ENCODE measurements at regions not wholly inside any gene's neighbourhood (a gene's known extent, or its start where the extent isn't known, plus 50 kb on each side); places are given as distances from the start of the nearest gene placed in this dataset.

- 0% methylated on average over 2 of the region's 2 CpGs for WGBS (ENCODE audit: insufficient coverage, low coverage, missing lambda C conversion rate)
- Histone ChIP-seq H3K9me3 (replicated peaks; ENCODE audit: control insufficient read depth, insufficient read depth, low read depth, low read length) (no peaks in the 10 kb centered on the region), H3K9me1 (ENCODE audit: control insufficient read depth, insufficient read depth, low read length) (no peaks in the 10 kb centered on the region), H3K79me2 (ENCODE audit: control insufficient read depth, insufficient read depth, low read length) (no peaks in the 10 kb centered on the region), H3K27me3 (ENCODE audit: control insufficient read depth in 2 of 2, insufficient read depth in 2 of 2, low read length in 2 of 2) (no peaks in the 10 kb centered on the region), H3K27ac (ENCODE audit: extremely low read depth, low read depth, low read length) (no peak overlapping the region), H3K4me2 (ENCODE audit: insufficient read depth, low read length) (no peak overlapping the region), H3K4me3 (no peak overlapping the region), H3K9ac (ENCODE audit: insufficient read depth in 1 of 2, low read depth in 2 of 2, low read length in 2 of 2) (no peak overlapping the region), H3K36me3 (ENCODE audit: control insufficient read depth, insufficient read depth, low read length) (no peaks in the 10 kb centered on the region), H4K20me1 (replicated peaks; ENCODE audit: control insufficient read depth, insufficient read depth, low read length) (no peaks in the 10 kb centered on the region), H3K4me1 (replicated peaks in 1 of 2; ENCODE audit: control insufficient read depth in 2 of 2, insufficient read depth in 2 of 2, low read length in 2 of 2) (no peaks in the 10 kb centered on the region), H2AFZ (ENCODE audit: low read depth, low read length) (no peak overlapping the region)
- in situ Hi-C loops (cut with MboI), result no loop called here
- ChIA-PET CTCF (ENCODE audit: low intra/inter-chr PET ratio) (no interaction called here), POLR2A (no interaction called here)
- FAIRE-seq (no peak), ATAC-seq (no peak), DNase-seq (ENCODE audit: extremely low read depth in 1 of 4, low spot score in 3 of 4) (no peak)
- TF ChIP-seq COPS2 (conservative IDR thresholded peaks at IDR 0.05) (no peak), MEIS2 (IDR thresholded peaks at IDR 0.05; ENCODE audit: partially characterized antibody) (no peak), ZBED1 (IDR thresholded peaks at IDR 0.05) (no peak), BACH1 (tag; IDR thresholded peaks at IDR 0.05) (no peak), NFE2 (IDR thresholded peaks at IDR 0.05; ENCODE audit: low read depth) (no peak), RBM34 (IDR thresholded peaks at IDR 0.05; ENCODE audit: borderline replicate concordance, insufficient read depth, low read length) (no peak), BRCA1 (IDR thresholded peaks at IDR 0.05) (no peak), BRCA1 (CRISPR knock-in tag; IDR thresholded peaks at IDR 0.05) (no peak), ZNF444 (CRISPR knock-in tag; IDR thresholded peaks at IDR 0.05) (no peak), ZNF274 (IDR thresholded peaks at IDR 0.05; ENCODE audit: borderline replicate concordance, low read depth, low read length) (no peak)
- BruUV-seq (replicated peaks), result no TSS peak
- intact Hi-C loops (cut with micrococcal nuclease), result no loop called here
These were observed 72.1 kb downstream of the DDIT4L start for GRCh38 chr4:100118181-100118580.

GRCh38 chr4:100117750-100118149 is 72.5 kb downstream of the DDIT4L start:
- no peak for DNase-seq (ENCODE audit: extremely low read depth in 1 of 4, low spot score in 3 of 4)
- in situ Hi-C loops (cut with MboI) (no loop called here), intact Hi-C loops (cut with micrococcal nuclease) (no loop called here)
- Histone ChIP-seq H3K9me3 (replicated peaks; ENCODE audit: control insufficient read depth, insufficient read depth, low read depth, low read length) (no peaks in the 10 kb centered on the region), H4K20me1 (replicated peaks; ENCODE audit: control insufficient read depth, insufficient read depth, low read length) (no peaks in the 10 kb centered on the region), H3K36me3 (ENCODE audit: control insufficient read depth, insufficient read depth, low read length) (no peaks in the 10 kb centered on the region), H2AFZ (ENCODE audit: low read depth, low read length) (no peak overlapping the region), H3K9ac (ENCODE audit: insufficient read depth in 1 of 2, low read depth in 2 of 2, low read length in 2 of 2) (no peak overlapping the region), H3K27me3 (ENCODE audit: control insufficient read depth in 2 of 2, insufficient read depth in 2 of 2, low read length in 2 of 2) (no peaks in the 10 kb centered on the region), H3K4me3 (no peak overlapping the region), H3K27ac (ENCODE audit: extremely low read depth, low read depth, low read length) (no peak overlapping the region), H3K4me2 (ENCODE audit: insufficient read depth, low read length) (no peak overlapping the region), H3K9me1 (ENCODE audit: control insufficient read depth, insufficient read depth, low read length) (no peaks in the 10 kb centered on the region), H3K79me2 (ENCODE audit: control insufficient read depth, insufficient read depth, low read length) (no peaks in the 10 kb centered on the region), H3K4me1 (replicated peaks in 1 of 2; ENCODE audit: control insufficient read depth in 2 of 2, insufficient read depth in 2 of 2, low read length in 2 of 2) (no peaks in the 10 kb centered on the region)
- 0% methylated on average over 3 of the region's 3 CpGs for WGBS (ENCODE audit: insufficient coverage, low coverage, missing lambda C conversion rate)
- no peak for FAIRE-seq
- ATAC-seq, result no peak
- ChIA-PET POLR2A (no interaction called here), CTCF (ENCODE audit: low intra/inter-chr PET ratio) (no interaction called here)
- no TSS peak for BruUV-seq (replicated peaks)
- TF ChIP-seq CTCF (IDR thresholded peaks at IDR 0.05 in 2 of 3, conservative IDR thresholded peaks at IDR 0.05 in 1 of 3; ENCODE audit: insufficient read depth in 2 of 3, low read depth in 1 of 3, low read length in 3 of 3), result peak in 2 of 3 experiments; percentile 15 to 27; a peak in 1 of 6 replicates
- TF ChIP-seq RAD21 (CRISPR knock-in tag; conservative IDR thresholded peaks at IDR 0.05 in 1 of 2, IDR thresholded peaks at IDR 0.05 in 1 of 2), result peak in 1 of 2 experiments; percentile 18; a peak in 1 of 4 replicates
- TF ChIP-seq KLF13 (tag; IDR thresholded peaks at IDR 0.05; ENCODE audit: borderline replicate concordance, low read depth), result no peak

All from K562 (cell line).